GM21447 (cell line): ENCODE measurements at regions not wholly inside any gene's neighbourhood (a gene's known extent, or its start where the extent isn't known, plus 50 kb on each side); places are given as distances from the start of the nearest gene placed in this dataset.
"Not testable (repeated sequence)": the region's sequence is repeated elsewhere in the genome, so short reads cannot be mapped to it uniquely, and the experiment has no call there.

Experiments used
- ATAC-seq: cut with Tn5 transposase; IDR thresholded peaks from one replicate; pipeline ENCODE4 v1.9.1; 2021; ENCODE audit not compliant: unreplicated experiment

- no peak for ATAC-seq
Measured at GRCh38 chr19:28544451-28545261, 668.3 kb downstream of the UQCRFS1 start.

- no peak for ATAC-seq
Measured at GRCh38 chr19:28543244-28543776, 669.6 kb downstream of the UQCRFS1 start.

- ATAC-seq = no peak
Measured at GRCh38 chr19:28542394-28543243, 670.3 kb downstream of the UQCRFS1 start.

GRCh38 chr19:28541602-28542393 lies 671.2 kb downstream of the UQCRFS1 start:
- ATAC-seq = no peak

- no peak for ATAC-seq
Measured at GRCh38 chr19:28541029-28541428, 671.9 kb downstream of the UQCRFS1 start.

GRCh38 chr19:28540385-28540784 lies 672.6 kb downstream of the UQCRFS1 start:
- ATAC-seq = not testable (repeated sequence)

GRCh38 chr19:28539759-28540158 lies 673.2 kb downstream of the UQCRFS1 start:
- ATAC-seq = no peak

GRCh38 chr19:28538579-28538978 lies 674.4 kb downstream of the UQCRFS1 start:
- ATAC-seq = not testable (repeated sequence)

GRCh38 chr19:28537896-28538295 lies 675.1 kb downstream of the UQCRFS1 start:
- ATAC-seq = no peak

- no peak for ATAC-seq
Measured at GRCh38 chr19:28537079-28537478, 675.9 kb downstream of the UQCRFS1 start.

- no peak for ATAC-seq
Measured at GRCh38 chr19:28535352-28535775, 677.6 kb downstream of the UQCRFS1 start.

- ATAC-seq = no peak
Measured at GRCh38 chr19:28534766-28535351, 678.1 kb downstream of the UQCRFS1 start.

- ATAC-seq = no peak
Measured at GRCh38 chr19:28532765-28533341, 680.1 kb downstream of the UQCRFS1 start.

GRCh38 chr19:28531979-28532378 lies 681.0 kb downstream of the UQCRFS1 start:
- no peak for ATAC-seq

GRCh38 chr19:28530406-28531035 lies 682.4 kb downstream of the UQCRFS1 start:
- no peak for ATAC-seq

- ATAC-seq = no peak
Measured at GRCh38 chr19:28526038-28526437, 686.9 kb downstream of the UQCRFS1 start.

GRCh38 chr19:28523619-28524018 lies 689.3 kb downstream of the UQCRFS1 start:
- no peak for ATAC-seq

- ATAC-seq = no peak
Measured at GRCh38 chr19:28522545-28522922, 690.4 kb downstream of the UQCRFS1 start.

GRCh38 chr19:28521614-28522544 lies 691.1 kb downstream of the UQCRFS1 start:
- ATAC-seq = no peak
